Suprapubic skin (tissue), 4 donors: ENCODE measurements at regions not wholly inside any gene's neighbourhood (a gene's known extent, or its start where the extent isn't known, plus 50 kb on each side); places are given as distances from the start of the nearest gene placed in this dataset.

Source experiments
- DNase-seq, 2 donors: peaks; one replicate each; pipeline ENCODE4 v3.0.0-alpha.2; 2019; ENCODE audit warnings: low spot score in 2 of 2
- H3K27ac ChIP-seq: fragments of 200-600 bp; sonication (generic); one replicate; pipeline ENCODE4 v1.5.1; 2019
- H3K27me3 ChIP-seq: fragments of 200-600 bp; sonication (generic); one replicate; pipeline ENCODE4 v1.5.1; 2019
- H3K36me3 ChIP-seq: fragments of 200-600 bp; sonication (generic); one replicate; pipeline ENCODE4 v1.5.1; 2019
- H3K4me1 ChIP-seq: fragments of 200-600 bp; sonication (generic); one replicate; pipeline ENCODE4 v1.5.1; 2019
- H3K4me3 ChIP-seq: fragments of 200-600 bp; sonication (generic); one replicate; pipeline ENCODE4 v1.5.1; 2019; ENCODE audit warnings: mild to moderate bottlenecking
- H3K9me3 ChIP-seq: fragments of 200-600 bp; sonication (generic); one replicate; pipeline ENCODE4 v1.5.1; 2019
- EP300 ChIP-seq: sonication (generic); formaldehyde crosslinking; IDR thresholded peaks from one replicate; pipeline ENCODE4 v1.6.1; 2017; ENCODE audit warnings: antibody characterized with exemption
- POLR2A ChIP-seq, 2 donors: fragments of 450-650 bp; IDR thresholded peaks; one replicate each; pipeline ENCODE4 v1.6.1; 2017; ENCODE audit warnings: antibody characterized with exemption in 2 of 2, mild to moderate bottlenecking in 2 of 2, moderate library complexity in 2 of 2
- POLR2AphosphoS5 ChIP-seq, 3 donors: sonication (generic); formaldehyde crosslinking; IDR thresholded peaks; one replicate each; pipeline ENCODE4 v1.6.1; 2017; ENCODE audit warnings: antibody characterized with exemption in 3 of 3
- WGBS: methylation state at CpG from one replicate; pipeline ENCODE4 v1.1.5; 2018; 5-methylcytosine and 5-hydroxymethylcytosine counted together
- TF ChIP-seq, protein P1 (sequence below), 2 donors: fragments of 200-600 bp in 1 of 2; fragments of 450-650 bp in 1 of 2; sonication (generic) in 1 of 2; IDR thresholded peaks; one replicate each; pipeline ENCODE4 v1.5.1; 2016 to 2019; ENCODE audit warnings: antibody characterized with exemption in 2 of 2, mild to moderate bottlenecking in 1 of 2, moderate library complexity in 1 of 2

DNA sequence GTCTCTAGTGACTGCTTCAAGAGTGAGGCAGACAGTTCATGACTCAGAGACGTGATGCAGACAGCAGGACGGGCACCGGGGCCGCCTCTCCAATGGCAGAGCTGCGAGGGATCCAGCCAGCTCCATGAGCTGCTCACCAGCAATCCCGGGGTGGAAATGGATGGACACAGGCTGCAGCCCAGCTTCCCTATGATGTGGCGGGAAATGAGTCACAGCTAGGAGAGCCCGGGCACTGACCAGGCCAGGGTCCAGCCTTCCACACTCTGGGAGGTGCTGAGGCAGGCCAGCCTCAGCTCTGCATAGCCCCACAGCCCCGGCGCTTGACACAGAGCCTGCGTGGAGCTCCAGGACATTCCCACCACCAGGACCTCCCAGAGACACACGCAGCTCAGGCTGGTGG lies 244.8 kb upstream of the IRX2 start:
- H3K36me3 ChIP-seq, result no peaks in the 10 kb centered on the region
- 86% methylated on average over 5 of the region's 12 CpGs for WGBS
- no peaks in the 10 kb centered on the region for H3K9me3 ChIP-seq
- no peak for DNase-seq
- H3K27me3 ChIP-seq, result peaks cover 10% of the 10 kb centered on the region
- H3K4me1 ChIP-seq, result no peaks in the 10 kb centered on the region
- H3K27ac ChIP-seq, result no peak overlapping the region
- no peak for TF ChIP-seq POLR2A (IDR thresholded peaks at IDR 0.05)
- no peak overlapping the region for H3K4me3 ChIP-seq

DNA sequence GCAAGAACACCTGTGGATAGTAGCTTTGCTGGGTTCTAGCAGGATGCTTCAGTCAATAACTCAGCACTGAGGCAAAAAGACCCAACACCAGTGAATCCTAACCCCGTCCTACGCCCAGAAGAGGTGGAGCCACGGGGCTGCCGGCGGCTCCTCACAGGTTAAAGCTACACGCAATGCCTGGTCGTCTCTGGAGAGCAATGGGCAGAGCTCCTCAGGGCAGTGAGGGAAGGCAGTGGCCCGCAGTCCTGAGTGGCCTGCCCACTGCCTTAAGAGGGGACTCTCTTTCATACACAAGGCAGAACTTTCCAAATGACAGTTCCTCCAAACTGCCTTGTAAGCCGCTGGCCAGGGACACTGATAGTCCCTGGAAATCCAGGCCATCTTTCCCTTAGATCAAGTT lies 244.2 kb upstream of the IRX2 start:
- Histone ChIP-seq H3K9me3 (no peaks in the 10 kb centered on the region), H3K27me3 (peaks cover 10% of the 10 kb centered on the region), H3K4me1 (no peaks in the 10 kb centered on the region), H3K36me3 (no peaks in the 10 kb centered on the region), H3K27ac (no peak overlapping the region), H3K4me3 (no peak overlapping the region)
- no peak for TF ChIP-seq EP300
- TF ChIP-seq POLR2A (IDR thresholded peaks at IDR 0.05), result no peak
- no peak for TF ChIP-seq POLR2AphosphoS5 (IDR thresholded peaks at IDR 0.05)
- TF ChIP-seq, protein P1, sequence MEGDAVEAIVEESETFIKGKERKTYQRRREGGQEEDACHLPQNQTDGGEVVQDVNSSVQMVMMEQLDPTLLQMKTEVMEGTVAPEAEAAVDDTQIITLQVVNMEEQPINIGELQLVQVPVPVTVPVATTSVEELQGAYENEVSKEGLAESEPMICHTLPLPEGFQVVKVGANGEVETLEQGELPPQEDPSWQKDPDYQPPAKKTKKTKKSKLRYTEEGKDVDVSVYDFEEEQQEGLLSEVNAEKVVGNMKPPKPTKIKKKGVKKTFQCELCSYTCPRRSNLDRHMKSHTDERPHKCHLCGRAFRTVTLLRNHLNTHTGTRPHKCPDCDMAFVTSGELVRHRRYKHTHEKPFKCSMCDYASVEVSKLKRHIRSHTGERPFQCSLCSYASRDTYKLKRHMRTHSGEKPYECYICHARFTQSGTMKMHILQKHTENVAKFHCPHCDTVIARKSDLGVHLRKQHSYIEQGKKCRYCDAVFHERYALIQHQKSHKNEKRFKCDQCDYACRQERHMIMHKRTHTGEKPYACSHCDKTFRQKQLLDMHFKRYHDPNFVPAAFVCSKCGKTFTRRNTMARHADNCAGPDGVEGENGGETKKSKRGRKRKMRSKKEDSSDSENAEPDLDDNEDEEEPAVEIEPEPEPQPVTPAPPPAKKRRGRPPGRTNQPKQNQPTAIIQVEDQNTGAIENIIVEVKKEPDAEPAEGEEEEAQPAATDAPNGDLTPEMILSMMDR (IDR thresholded peaks at IDR 0.05), result no peak
- WGBS, result 92% methylated on average over 9 of the region's 9 CpGs
- no peak for DNase-seq

DNA sequence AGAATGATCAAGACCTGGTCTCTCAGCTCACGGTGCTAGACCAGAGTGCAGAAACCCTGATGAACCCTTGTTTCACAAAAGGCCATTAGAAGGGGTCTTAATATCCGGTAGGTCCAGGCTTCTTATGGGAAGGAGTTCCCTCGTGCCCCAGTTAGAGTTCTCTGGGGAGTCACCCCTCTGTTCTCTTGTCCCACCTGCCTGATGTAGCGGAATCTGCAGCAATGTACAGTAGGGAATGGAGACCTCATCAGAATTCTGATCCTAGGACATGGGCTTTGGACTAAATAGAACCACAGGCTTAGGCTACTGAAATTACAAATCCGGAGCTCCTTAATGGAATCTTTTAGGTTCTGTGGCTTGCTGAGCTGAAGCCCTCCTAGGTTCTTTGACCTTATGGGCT lies 243.6 kb upstream of the IRX2 start:
- Histone ChIP-seq H3K36me3 (no peaks in the 10 kb centered on the region), H3K4me1 (no peaks in the 10 kb centered on the region), H3K27ac (no peak overlapping the region), H3K4me3 (no peak overlapping the region), H3K9me3 (no peaks in the 10 kb centered on the region), H3K27me3 (peaks cover 8% of the 10 kb centered on the region)
- WGBS, result 92% methylated on average over 5 of the region's 5 CpGs
- TF ChIP-seq, protein P1 (IDR thresholded peaks at IDR 0.05), result no peak
- TF ChIP-seq POLR2A (IDR thresholded peaks at IDR 0.05) (no peak), POLR2AphosphoS5 (IDR thresholded peaks at IDR 0.05) (no peak), EP300 (no peak)
- DNase-seq, result no peak

GRCh38 chr5:2993771-2994170 lies 242.3 kb upstream of the IRX2 start:
- no peak for TF ChIP-seq EP300
- no peak for TF ChIP-seq POLR2AphosphoS5 (IDR thresholded peaks at IDR 0.05)
- TF ChIP-seq, protein P1 (IDR thresholded peaks at IDR 0.05), result no peak
- TF ChIP-seq POLR2A (IDR thresholded peaks at IDR 0.05), result no peak
- H3K36me3 ChIP-seq, result no peaks in the 10 kb centered on the region
- H3K4me1 ChIP-seq, result no peaks in the 10 kb centered on the region
- WGBS, result 58% methylated on average over 5 of the region's 5 CpGs
- no peak for DNase-seq
- peaks cover 15% of the 10 kb centered on the region for H3K27me3 ChIP-seq
- no peak overlapping the region for H3K4me3 ChIP-seq
- H3K9me3 ChIP-seq, result no peaks in the 10 kb centered on the region
- no peak overlapping the region for H3K27ac ChIP-seq

- no peak for TF ChIP-seq EP300
- TF ChIP-seq, protein P1 (IDR thresholded peaks at IDR 0.05), result no peak
- no peak for TF ChIP-seq POLR2AphosphoS5 (IDR thresholded peaks at IDR 0.05)
- TF ChIP-seq POLR2A (IDR thresholded peaks at IDR 0.05), result no peak
- H3K27me3 ChIP-seq, result peaks cover 15% of the 10 kb centered on the region
- no peak for DNase-seq
Measured at GRCh38 chr5:2993301-2993700, 241.8 kb upstream of the IRX2 start.

DNA sequence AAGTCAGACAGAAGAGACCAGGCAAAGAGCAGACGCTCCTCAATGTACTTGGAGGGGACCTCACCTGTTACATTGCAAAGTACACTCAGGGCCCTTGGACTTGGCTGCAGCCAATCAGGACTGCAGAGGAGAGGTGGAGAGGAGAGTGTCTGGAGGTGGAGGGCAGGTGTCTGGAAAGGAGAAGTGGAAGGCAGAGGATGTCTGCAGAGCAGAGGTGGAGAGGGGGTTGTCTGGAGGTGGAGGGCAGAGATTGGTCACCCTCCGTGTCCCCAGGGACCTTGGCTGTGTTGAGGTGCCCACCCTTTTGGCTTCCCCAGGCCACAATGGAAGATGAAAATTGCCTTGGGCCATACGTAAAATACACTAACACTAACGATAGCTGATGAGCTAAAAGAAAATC lies 241.3 kb upstream of the IRX2 start:
- no peak for DNase-seq
- H3K4me1 ChIP-seq, result no peaks in the 10 kb centered on the region
- no peaks in the 10 kb centered on the region for H3K9me3 ChIP-seq
- no peak overlapping the region for H3K4me3 ChIP-seq
- H3K36me3 ChIP-seq, result no peaks in the 10 kb centered on the region
- peaks cover 15% of the 10 kb centered on the region for H3K27me3 ChIP-seq
- H3K27ac ChIP-seq, result no peak overlapping the region
- TF ChIP-seq POLR2AphosphoS5 (IDR thresholded peaks at IDR 0.05), result no peak
- TF ChIP-seq POLR2A (IDR thresholded peaks at IDR 0.05), result no peak
- TF ChIP-seq, protein P1 (IDR thresholded peaks at IDR 0.05), result no peak
- TF ChIP-seq EP300, result no peak
- WGBS, result 62% methylated on average over 4 of the region's 4 CpGs

More at GRCh38 chr5:2993301-2993700, 241.8 kb upstream of the IRX2 start:
- H3K9me3 ChIP-seq, result no peaks in the 10 kb centered on the region
- no peak overlapping the region for H3K4me3 ChIP-seq
- no peaks in the 10 kb centered on the region for H3K36me3 ChIP-seq
- WGBS, result 54% methylated on average over 7 of the region's 10 CpGs
- H3K27ac ChIP-seq, result no peak overlapping the region
- no peaks in the 10 kb centered on the region for H3K4me1 ChIP-seq
